HepG2 (cell line): ENCODE measurements at regions not wholly inside any gene's neighbourhood (a gene's known extent, or its start where the extent isn't known, plus 50 kb on each side); places are given as distances from the start of the nearest gene placed in this dataset.

Source experiments
- ATAC-seq: fragments of 200-7000 bp; cut with Tn5 transposase; 3 replicates; pipeline ENCODE4 v1.9.1; 2020; ENCODE audit warnings: mild to moderate bottlenecking, moderate library complexity
- BruUV-seq: library from RNA; stranded (reverse); fragments of 400-500 nt; replicated peaks from 2 replicates; lab custom pipeline; 2021; lab: Mats Ljungman, UMichigan
- CTCF ChIA-PET: fragments of 300-600 bp; formaldehyde crosslinking; extraction: SDS; loops from one replicate; lab custom pipeline; 2021; ENCODE audit warnings: low total read pairs, inconsistent platforms, low intra/inter-chr PET ratio; lab: Yijun Ruan, JAX
- POLR2A ChIA-PET: fragments of 350-600 bp; sonication (Branson Sonifier 250); formaldehyde crosslinking; loops from one replicate; lab custom pipeline; 2020; ENCODE audit warnings: antibody characterized with exemption, inconsistent platforms; lab: Yijun Ruan, JAX
- DNase-seq: peaks from one replicate; pipeline ENCODE4 v3.0.0-alpha.2; 2015; ENCODE audit warnings: low spot score
- FAIRE-seq: peaks from 3 replicates; lab custom pipeline; 2011; peaks lifted over from hg19 to GRCh38; lab: Jason Lieb, UNC
- H2AFZ ChIP-seq: one replicate; pipeline ENCODE4 v1.6.1; 2011; ENCODE audit warnings: low read length, inconsistent platforms
- H3K27ac ChIP-seq: fragments of 300-600 bp; 3 replicates; pipeline ENCODE4 v1.8.0; 2011; ENCODE audit warnings: mixed run types, mild to moderate bottlenecking, mixed read lengths, low read length, inconsistent platforms; ENCODE audit not compliant: insufficient read depth; ENCODE audit errors: extremely low read length
- H3K27me3 ChIP-seq, 2 experiments: fragments of 200-600 bp in 1 of 2; 2 replicates in 1 of 2; 3 replicates in 1 of 2; pipeline versions ENCODE4 v1.6.0 to v1.8.0; 2011; ENCODE audit warnings: low read length in 2 of 2, mild to moderate bottlenecking in 2 of 2, moderate library complexity in 2 of 2, inconsistent platforms in 1 of 2; ENCODE audit not compliant: insufficient read depth in 2 of 2, control insufficient read depth in 1 of 2
- H3K36me3 ChIP-seq, 2 experiments: fragments of 200-600 bp in 1 of 2; replicated peaks in 1 of 2; 2 replicates in 1 of 2; 3 replicates in 1 of 2; pipeline versions ENCODE4 v1.5.1 to v1.8.0; 2011; ENCODE audit warnings: low read length in 2 of 2, inconsistent platforms in 1 of 2; ENCODE audit not compliant: insufficient read depth in 2 of 2, control insufficient read depth in 1 of 2
- H3K4me1 ChIP-seq: 2 replicates; pipeline ENCODE4 v1.5.1; 2012; ENCODE audit warnings: low read length, inconsistent platforms; ENCODE audit not compliant: insufficient read depth
- H3K4me2 ChIP-seq: 2 replicates; pipeline ENCODE4 v1.6.0; 2011; ENCODE audit warnings: low read depth, low read length, inconsistent platforms
- H3K4me3 ChIP-seq, 3 experiments: fragments of 200-600 bp in 1 of 3; sonication (generic), shearing (Covaris generic) in 1 of 3; replicated peaks in 1 of 3; 2 replicates each; pipeline ENCODE4 v1.5.1; 2011 to 2016; ENCODE audit warnings: low read length in 3 of 3, inconsistent platforms in 2 of 3, low read depth in 2 of 3, mild to moderate bottlenecking in 2 of 3, control low read depth in 1 of 3, mixed read lengths in 1 of 3; ENCODE audit not compliant: insufficient read depth in 1 of 3
- H3K79me2 ChIP-seq: one replicate; pipeline ENCODE4 v1.6.1; 2011; ENCODE audit warnings: low read length, inconsistent platforms; ENCODE audit not compliant: insufficient read depth
- H3K9ac ChIP-seq: 2 replicates; pipeline ENCODE4 v1.6.0; 2011; ENCODE audit warnings: mild to moderate bottlenecking, low read depth, low read length, inconsistent platforms; ENCODE audit not compliant: insufficient read depth
- H3K9me3 ChIP-seq: 2 replicates; pipeline ENCODE4 v1.5.1; 2012; ENCODE audit warnings: mild to moderate bottlenecking, low read length
- H4K20me1 ChIP-seq: 2 replicates; pipeline ENCODE4 v1.6.0; 2011; ENCODE audit warnings: inconsistent platforms, mild to moderate bottlenecking, low read length, moderate library complexity; ENCODE audit not compliant: insufficient read depth
- ARID4A ChIP-seq: sonication (generic); formaldehyde crosslinking; IDR thresholded peaks from 2 replicates; pipeline ENCODE4 v1.5.0; 2020; ENCODE audit warnings: mild to moderate bottlenecking, missing genetic modification reagents, borderline replicate concordance
- FOXC1 ChIP-seq: sonication (generic); formaldehyde crosslinking; IDR thresholded peaks from 2 replicates; pipeline ENCODE4 v1.8.0; 2022; ENCODE audit warnings: mild to moderate bottlenecking, missing genetic modification reagents, borderline replicate concordance
- RXRA ChIP-seq: sonication (generic); formaldehyde crosslinking; IDR thresholded peaks from 2 replicates; pipeline ENCODE4 v1.5.1; 2020; ENCODE audit warnings: missing genetic modification reagents
- SMARCC2 ChIP-seq: fragments of 450-650 bp; IDR thresholded peaks from 2 replicates; pipeline ENCODE4 v1.6.1; 2017; ENCODE audit warnings: antibody characterized with exemption, mild to moderate bottlenecking
- SMYD3 ChIP-seq: sonication (generic); formaldehyde crosslinking; IDR thresholded peaks from 2 replicates; pipeline ENCODE4 v1.8.1; 2023; ENCODE audit warnings: mild to moderate bottlenecking, missing genetic modification reagents
- TERF1 ChIP-seq: sonication (generic); formaldehyde crosslinking; IDR thresholded peaks from 2 replicates; pipeline ENCODE4 v1.8.0; 2022; ENCODE audit warnings: mild to moderate bottlenecking, missing genetic modification reagents, moderate library complexity
- ZBTB21 ChIP-seq: sonication (generic); formaldehyde crosslinking; IDR thresholded peaks from 2 replicates; pipeline ENCODE4 v1.4.0; 2020; ENCODE audit warnings: missing genetic modification reagents
- ZMAT3 ChIP-seq: sonication (generic); formaldehyde crosslinking; conservative IDR thresholded peaks from 2 replicates; pipeline ENCODE4 v1.7.0; 2021; ENCODE audit warnings: missing genetic modification reagents
- ZNF24 ChIP-seq: fragments of 450-650 bp; IDR thresholded peaks from 2 replicates; pipeline ENCODE4 v1.6.1; 2017; ENCODE audit warnings: antibody characterized with exemption, mild to moderate bottlenecking
- ZNF605 ChIP-seq: sonication (generic); formaldehyde crosslinking; IDR thresholded peaks from 2 replicates; pipeline ENCODE4 v1.8.0; 2022; ENCODE audit warnings: mild to moderate bottlenecking, missing genetic modification reagents
- ZNF609 ChIP-seq: sonication (generic); formaldehyde crosslinking; IDR thresholded peaks from 2 replicates; pipeline ENCODE4 v1.4.0; 2020; ENCODE audit warnings: mild to moderate bottlenecking, missing genetic modification reagents, borderline replicate concordance
- ZSCAN22 ChIP-seq: sonication (generic); formaldehyde crosslinking; IDR thresholded peaks from 2 replicates; pipeline ENCODE4 v1.4.0; 2020; ENCODE audit warnings: mild to moderate bottlenecking, missing genetic modification reagents
- in situ Hi-C: cut with HindIII; loops from 2 replicates; pipeline ENCODE4 v1.10.0; 2017; ENCODE audit warnings: low pct_unique_long_range_greater_than_20kb; ENCODE audit not compliant: extremely low pct_ligation_motif_present
- intact Hi-C: fragments of 100-400 bp; cut with micrococcal nuclease; formaldehyde crosslinking; loops from one replicate; pipeline ENCODE4 v1.10.0; 2022; ENCODE audit not compliant: unreplicated experiment

GRCh38 chr1:194731025-194731424 is 1544.6 kb upstream of the B3GALT2 start:
- no peak overlapping the region for H2AFZ ChIP-seq
- BruUV-seq, result no TSS peak
- H3K4me1 ChIP-seq, result no peaks in the 10 kb centered on the region
- ChIA-PET CTCF (no interaction called here), POLR2A (no interaction called here)
- in situ Hi-C loops (no loop called here), intact Hi-C loops (no loop called here)
- ATAC-seq (no peak), FAIRE-seq (no peak), DNase-seq (no peak)
- no peak overlapping the region for H3K27ac ChIP-seq
- no peak overlapping the region for H3K4me3 ChIP-seq
- H4K20me1 ChIP-seq, result no peaks in the 10 kb centered on the region
- no peaks in the 10 kb centered on the region for H3K9me3 ChIP-seq
- no peaks in the 10 kb centered on the region for H3K79me2 ChIP-seq
- H3K9ac ChIP-seq, result no peak overlapping the region
- H3K4me2 ChIP-seq, result no peak overlapping the region
- TF ChIP-seq RXRA (no peak), ARID4A (CRISPR knock-in tag) (no peak), ZNF609 (CRISPR knock-in tag) (no peak), ZSCAN22 (CRISPR knock-in tag) (no peak), FOXC1 (CRISPR knock-in tag) (no peak), ZNF605 (CRISPR knock-in tag) (no peak), ZBTB21 (no peak), SMYD3 (CRISPR knock-in tag) (no peak), ZMAT3 (CRISPR knock-in tag) (no peak), ZNF24 (no peak), SMARCC2 (no peak), TERF1 (CRISPR knock-in tag) (no peak)
- no peaks in the 10 kb centered on the region for H3K36me3 ChIP-seq
- no peaks in the 10 kb centered on the region for H3K27me3 ChIP-seq
